Karpas-422 (cell line): ENCODE measurements at regions not wholly inside any gene's neighbourhood (a gene's known extent, or its start where the extent isn't known, plus 50 kb on each side); places are given as distances from the start of the nearest gene placed in this dataset.

Source experiments
- DNase-seq: peaks from one replicate; pipeline ENCODE4 v3.0.0-alpha.2; 2015
- H2AFZ ChIP-seq: fragments of 200-600 bp; sonication (generic); 2 replicates; pipeline ENCODE4 v1.6.1; 2014; ENCODE audit warnings: antibody characterized with exemption, low read length, mixed read lengths
- H3K27ac ChIP-seq: fragments of 200-600 bp; sonication (generic); 2 replicates; pipeline ENCODE4 v1.5.1; 2014; ENCODE audit warnings: mild to moderate bottlenecking, low read length, moderate library complexity
- H3K27me3 ChIP-seq: fragments of 200-600 bp; sonication (generic); 2 replicates; pipeline ENCODE4 v1.6.1; 2014; ENCODE audit warnings: low read length, mixed read lengths
- H3K36me3 ChIP-seq: fragments of 200-600 bp; sonication (generic); 2 replicates; pipeline ENCODE4 v1.6.1; 2014; ENCODE audit warnings: low read length, mixed read lengths; ENCODE audit not compliant: insufficient read depth
- H3K4me1 ChIP-seq: fragments of 200-600 bp; sonication (generic); 2 replicates; pipeline ENCODE4 v1.6.1; 2014; ENCODE audit warnings: mild to moderate bottlenecking, low read length, mixed read lengths
- H3K4me2 ChIP-seq: fragments of 200-600 bp; sonication (generic); 2 replicates; pipeline ENCODE4 v1.6.1; 2014; ENCODE audit warnings: low read length, low read depth, mild to moderate bottlenecking; ENCODE audit not compliant: poor library complexity, severe bottlenecking
- H3K4me3 ChIP-seq: fragments of 200-600 bp; sonication (generic); 2 replicates; pipeline ENCODE4 v1.5.1; 2014; ENCODE audit warnings: mild to moderate bottlenecking, antibody characterized with exemption, low read length, mixed read lengths
- H3K79me2 ChIP-seq: fragments of 200-600 bp; sonication (generic); 2 replicates; pipeline ENCODE4 v1.6.1; 2014; ENCODE audit warnings: mild to moderate bottlenecking, low read length, mixed read lengths
- H3K9ac ChIP-seq: fragments of 200-600 bp; sonication (generic); 2 replicates; pipeline ENCODE4 v1.6.0; 2014; ENCODE audit warnings: low read length
- H3K9me2 ChIP-seq: fragments of 200-600 bp; sonication (generic), shearing (Covaris generic); replicated peaks from 2 replicates; pipeline ENCODE4 v1.6.0; 2014; ENCODE audit warnings: mild to moderate bottlenecking, low read length, moderate library complexity; ENCODE audit not compliant: insufficient read depth
- H3K9me3 ChIP-seq: fragments of 300-700, 200-600 bp; sonication (generic); 2 replicates; pipeline ENCODE4 v1.6.1; 2014; ENCODE audit warnings: low read length, mixed read lengths
- H4K20me1 ChIP-seq: fragments of 200-600 bp; sonication (generic); 2 replicates; pipeline ENCODE4 v1.6.1; 2014; ENCODE audit warnings: mild to moderate bottlenecking, antibody characterized with exemption, low read length, low read depth; ENCODE audit not compliant: insufficient read depth

DNA sequence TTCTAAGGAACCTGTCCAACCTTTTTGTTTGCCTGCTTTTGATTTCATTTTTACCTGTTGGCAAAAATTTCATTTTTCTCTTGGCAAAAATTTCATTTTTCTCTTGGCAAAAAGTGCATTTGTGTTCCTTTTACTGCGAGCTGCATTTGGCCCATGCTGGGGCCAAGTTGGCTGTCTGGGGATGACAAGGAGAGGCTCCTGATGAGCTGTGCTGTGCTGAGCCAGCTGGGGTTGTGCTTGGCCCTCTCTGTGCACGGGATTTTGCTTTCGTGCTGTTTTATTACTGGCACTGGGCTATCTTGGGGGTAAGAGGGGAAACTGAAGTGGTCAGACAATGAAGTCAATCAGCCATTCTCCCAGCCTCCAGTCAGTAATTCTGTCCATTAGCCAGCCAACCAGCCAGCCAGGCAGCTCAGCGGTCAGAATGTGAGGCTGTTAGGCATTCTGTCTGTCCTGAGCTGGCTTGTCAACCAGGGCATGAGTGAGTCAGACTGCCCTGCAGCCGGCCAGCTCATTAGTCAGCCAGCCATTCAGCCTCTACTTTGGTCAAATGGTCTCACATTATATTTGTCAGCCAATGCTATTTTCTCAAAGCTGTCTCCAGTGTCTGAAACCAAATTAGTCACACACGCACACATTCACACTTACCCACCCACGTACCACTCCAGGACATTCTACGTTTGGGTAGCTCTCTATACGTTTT, 56.9 kb upstream of the PRPS1 start:
- peaks cover 6% of the 10 kb centered on the region; the same call in 1 of the 2 replicates for H3K4me1 ChIP-seq
- H3K9me2 ChIP-seq = no peaks in the 10 kb centered on the region
- no peak for DNase-seq
- H4K20me1 ChIP-seq = no peaks in the 10 kb centered on the region
- H3K9ac ChIP-seq = no peak overlapping the region
- H3K4me2 ChIP-seq = no peak overlapping the region
- no peaks in the 10 kb centered on the region for H3K9me3 ChIP-seq
- H3K27ac ChIP-seq = no peak overlapping the region
- H3K36me3 ChIP-seq = no peaks in the 10 kb centered on the region
- H3K4me3 ChIP-seq = no peak overlapping the region
- H3K79me2 ChIP-seq = no peaks in the 10 kb centered on the region
- H3K27me3 ChIP-seq = no peaks in the 10 kb centered on the region
- no peak overlapping the region for H2AFZ ChIP-seq

DNA sequence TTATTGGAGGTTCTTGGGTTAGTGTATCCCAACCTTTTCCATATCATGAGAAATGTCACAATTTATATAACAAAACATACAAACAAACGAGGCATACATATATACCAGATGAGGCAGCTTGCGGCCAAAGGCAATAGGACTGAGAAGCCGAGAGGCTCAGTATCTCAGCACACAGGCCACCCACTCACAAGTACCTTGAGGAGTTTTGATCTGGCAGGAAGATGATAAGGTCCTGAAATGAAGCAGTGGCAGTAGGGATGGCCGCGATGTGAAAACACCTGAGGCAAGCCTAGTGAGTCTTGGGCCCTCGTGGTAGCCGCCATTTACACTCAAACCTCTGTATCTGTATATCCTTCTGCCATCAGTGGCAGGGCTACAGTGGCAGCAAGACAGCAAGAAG, 55.3 kb upstream of the PRPS1 start:
- Histone ChIP-seq H3K27me3 (no peaks in the 10 kb centered on the region), H2AFZ (no peak overlapping the region), H3K4me2 (no peak overlapping the region), H3K4me1 (no peaks in the 10 kb centered on the region), H3K9me2 (no peaks in the 10 kb centered on the region), H3K4me3 (no peak overlapping the region), H4K20me1 (no peaks in the 10 kb centered on the region), H3K9me3 (no peaks in the 10 kb centered on the region), H3K79me2 (no peaks in the 10 kb centered on the region), H3K36me3 (no peaks in the 10 kb centered on the region), H3K9ac (no peak overlapping the region), H3K27ac (no peak overlapping the region)
- DNase-seq = no peak

DNA sequence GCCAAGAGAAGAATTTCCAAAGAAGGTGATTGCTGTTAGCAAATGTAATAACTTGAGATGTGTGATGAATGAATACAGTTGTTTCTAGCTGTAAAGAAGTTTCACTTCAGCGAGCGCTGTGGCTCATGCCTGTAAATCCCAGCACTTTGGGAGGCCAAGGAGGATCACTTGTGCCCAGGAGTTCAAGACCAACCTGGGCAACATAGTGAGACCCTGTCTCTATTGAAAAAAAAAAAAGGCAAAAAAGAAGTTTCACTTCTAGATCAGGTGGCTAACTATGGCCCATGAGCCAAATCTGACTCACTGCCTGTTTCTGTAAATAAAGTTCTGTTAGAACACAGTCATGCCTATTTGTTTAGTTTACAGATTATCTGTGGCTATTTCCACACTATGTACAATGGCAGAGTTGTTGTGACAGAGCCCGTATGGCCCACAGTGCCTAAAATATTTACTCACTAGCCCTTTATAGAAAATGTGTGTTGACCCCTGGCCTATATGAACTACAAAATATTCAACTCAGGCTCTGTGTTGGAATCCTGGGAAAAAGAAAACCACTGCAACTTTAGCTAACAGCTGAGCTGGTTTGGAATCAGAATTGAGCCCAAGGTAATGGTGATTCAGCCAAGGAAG, 54.1 kb upstream of the PRPS1 start:
- no peaks in the 10 kb centered on the region for H3K27me3 ChIP-seq
- H3K27ac ChIP-seq = no peak overlapping the region
- no peak overlapping the region for H2AFZ ChIP-seq
- no peak overlapping the region for H3K4me2 ChIP-seq
- H3K4me3 ChIP-seq = no peak overlapping the region
- DNase-seq = no peak
- no peaks in the 10 kb centered on the region for H3K4me1 ChIP-seq
- no peaks in the 10 kb centered on the region for H3K36me3 ChIP-seq
- H3K79me2 ChIP-seq = no peaks in the 10 kb centered on the region
- H3K9me2 ChIP-seq = no peaks in the 10 kb centered on the region
- H4K20me1 ChIP-seq = no peaks in the 10 kb centered on the region
- no peaks in the 10 kb centered on the region for H3K9me3 ChIP-seq
- H3K9ac ChIP-seq = no peak overlapping the region

DNA sequence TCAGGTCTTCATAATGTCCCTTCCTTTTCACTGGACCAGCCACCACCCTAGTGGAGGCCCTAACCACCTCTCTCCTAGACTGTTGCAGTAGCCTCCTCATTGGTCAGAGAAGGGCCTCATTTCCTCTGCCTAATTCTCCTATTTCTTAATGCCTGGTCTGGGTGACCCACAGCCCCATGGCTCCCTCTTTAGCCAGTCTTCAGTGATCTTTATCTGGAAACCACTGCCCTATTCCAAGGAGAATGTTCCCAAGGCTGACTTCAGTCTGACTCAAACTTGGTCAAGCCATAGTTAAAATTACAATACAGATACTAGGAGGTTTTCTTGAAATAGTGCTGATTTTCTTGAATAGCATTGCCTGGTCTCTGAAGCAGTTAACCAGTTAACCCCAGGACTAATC, 53.6 kb upstream of the PRPS1 start:
- H3K9ac ChIP-seq = no peak overlapping the region
- no peak overlapping the region for H3K4me2 ChIP-seq
- no peak overlapping the region for H3K27ac ChIP-seq
- no peak overlapping the region for H2AFZ ChIP-seq
- H3K9me2 ChIP-seq = no peaks in the 10 kb centered on the region
- no peaks in the 10 kb centered on the region for H3K36me3 ChIP-seq
- no peak overlapping the region for H3K4me3 ChIP-seq
- no peaks in the 10 kb centered on the region for H4K20me1 ChIP-seq
- no peaks in the 10 kb centered on the region for H3K9me3 ChIP-seq
- H3K4me1 ChIP-seq = no peaks in the 10 kb centered on the region
- H3K27me3 ChIP-seq = no peaks in the 10 kb centered on the region
- no peak for DNase-seq
- H3K79me2 ChIP-seq = no peaks in the 10 kb centered on the region

DNA sequence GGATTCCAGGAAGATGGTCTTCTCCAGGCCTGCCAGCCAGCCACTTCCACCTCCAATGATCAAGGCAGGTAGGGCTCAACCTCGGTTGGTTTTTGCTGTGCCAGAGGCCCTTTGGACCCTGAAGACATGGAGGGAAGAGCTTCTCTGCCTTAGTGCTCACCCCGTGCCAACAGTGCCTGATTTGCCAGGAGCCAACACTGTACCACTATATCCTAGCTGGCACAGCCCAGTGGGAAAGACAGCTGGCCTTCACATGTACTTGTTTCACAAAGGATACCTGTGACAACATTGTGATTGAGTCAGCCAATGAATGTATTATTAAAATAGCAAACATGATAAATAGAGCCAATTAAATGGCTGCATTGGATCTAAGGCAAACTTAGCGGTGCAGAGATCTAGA, 51.9 kb upstream of the PRPS1 start:
- Histone ChIP-seq H3K27ac (no peak overlapping the region), H3K9me2 (no peaks in the 10 kb centered on the region), H4K20me1 (no peaks in the 10 kb centered on the region), H3K27me3 (no peaks in the 10 kb centered on the region), H3K36me3 (no peaks in the 10 kb centered on the region), H3K4me1 (no peaks in the 10 kb centered on the region), H3K4me2 (no peak overlapping the region), H3K4me3 (no peak overlapping the region), H3K9me3 (no peaks in the 10 kb centered on the region), H3K79me2 (no peaks in the 10 kb centered on the region), H3K9ac (no peak overlapping the region), H2AFZ (no peak overlapping the region)
- no peak for DNase-seq

DNA sequence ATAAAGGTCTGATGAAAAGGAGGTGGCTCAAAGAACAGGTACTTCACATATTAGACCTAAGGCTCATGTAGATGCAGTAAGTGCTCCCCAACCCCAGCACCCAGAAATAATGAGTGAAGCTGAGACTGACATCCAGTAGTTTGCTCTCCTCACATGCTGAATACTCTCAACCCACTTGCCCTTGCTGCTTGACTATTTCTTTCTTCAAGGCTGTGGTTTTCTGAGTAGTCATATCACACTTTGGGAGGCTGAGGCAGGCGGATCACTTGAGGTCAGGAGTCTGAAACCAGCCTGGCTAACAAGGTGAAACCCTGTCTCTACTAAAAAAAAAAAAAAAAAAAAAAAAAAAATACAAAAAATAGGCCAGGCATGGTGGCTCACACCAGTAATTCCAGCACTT, 51.5 kb upstream of the PRPS1 start:
- no peaks in the 10 kb centered on the region; the same call in 1 of the 2 replicates for H3K36me3 ChIP-seq
- H3K79me2 ChIP-seq = no peaks in the 10 kb centered on the region
- no peak for DNase-seq
- H3K9me3 ChIP-seq = no peaks in the 10 kb centered on the region
- H3K27me3 ChIP-seq = no peaks in the 10 kb centered on the region
- H2AFZ ChIP-seq = no peak overlapping the region
- H4K20me1 ChIP-seq = no peaks in the 10 kb centered on the region
- no peak overlapping the region for H3K4me3 ChIP-seq
- H3K9me2 ChIP-seq = no peaks in the 10 kb centered on the region
- H3K27ac ChIP-seq = no peak overlapping the region
- H3K4me1 ChIP-seq = no peaks in the 10 kb centered on the region
- no peak overlapping the region for H3K9ac ChIP-seq
- H3K4me2 ChIP-seq = no peak overlapping the region

DNA sequence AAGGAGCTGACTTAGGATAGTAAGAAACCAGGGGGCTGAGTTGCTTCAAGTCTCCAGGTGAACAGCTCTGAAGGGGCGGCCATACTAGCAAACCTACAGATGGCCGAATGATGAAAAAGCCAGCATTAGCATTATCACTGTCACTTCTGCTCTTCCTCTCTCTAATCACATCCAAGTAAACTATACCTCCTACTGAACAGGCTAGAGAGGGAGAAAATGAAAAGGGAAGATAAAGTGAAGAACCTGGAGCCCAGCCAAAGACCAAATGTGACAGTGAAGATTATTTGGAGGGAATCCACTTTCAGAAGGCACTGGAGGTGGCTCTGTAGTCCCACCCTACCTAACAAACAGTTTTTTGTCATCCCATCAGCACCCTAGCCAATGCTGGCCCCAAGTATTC, 50.4 kb upstream of the PRPS1 start:
- Histone ChIP-seq H3K9ac (no peak overlapping the region), H3K79me2 (no peaks in the 10 kb centered on the region), H3K27me3 (no peaks in the 10 kb centered on the region), H3K4me1 (no peaks in the 10 kb centered on the region), H3K27ac (no peak overlapping the region), H3K4me3 (no peak overlapping the region), H3K9me2 (no peaks in the 10 kb centered on the region), H3K36me3 (no peaks in the 10 kb centered on the region; the same call in 1 of the 2 replicates), H4K20me1 (no peaks in the 10 kb centered on the region), H2AFZ (no peak overlapping the region), H3K9me3 (no peaks in the 10 kb centered on the region), H3K4me2 (no peak overlapping the region)
- DNase-seq = no peak
